ENCODE measurements at regions not wholly inside any gene's neighbourhood (a gene's known extent, or its start where the extent isn't known, plus 50 kb on each side); places are given as distances from the start of the nearest gene placed in this dataset.

DNA sequence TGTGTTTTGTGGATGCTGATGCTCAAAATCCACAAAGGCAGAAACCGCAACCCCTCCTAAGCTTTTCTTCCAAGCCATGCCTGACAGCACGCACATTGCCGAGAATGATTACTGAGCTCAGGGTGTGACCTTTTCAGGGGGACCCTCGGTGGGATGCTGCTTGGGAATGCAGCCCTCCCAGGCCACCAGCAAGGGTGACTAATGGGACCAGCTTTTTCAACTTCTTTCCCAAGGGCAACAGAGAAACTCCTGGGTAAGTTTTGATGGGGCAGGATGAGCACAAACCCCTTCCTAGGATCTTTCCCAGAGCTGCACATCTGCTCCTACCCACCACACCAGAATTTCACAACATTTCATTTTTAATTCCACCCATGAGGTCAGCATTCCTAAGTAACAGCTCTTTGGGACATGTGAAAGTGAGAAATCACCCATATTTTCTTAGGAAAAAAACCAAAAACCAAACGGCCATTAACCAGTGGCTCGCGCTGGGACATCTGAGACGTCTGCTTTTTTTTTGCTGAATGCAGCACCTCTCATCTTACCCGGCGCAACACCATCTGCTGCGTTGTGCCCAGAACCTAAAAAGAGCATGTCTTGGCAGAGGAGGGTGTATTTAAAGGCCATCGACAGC is 119.0 kb downstream of the ARL4C start:
- TF ChIP-seq, protein P1, sequence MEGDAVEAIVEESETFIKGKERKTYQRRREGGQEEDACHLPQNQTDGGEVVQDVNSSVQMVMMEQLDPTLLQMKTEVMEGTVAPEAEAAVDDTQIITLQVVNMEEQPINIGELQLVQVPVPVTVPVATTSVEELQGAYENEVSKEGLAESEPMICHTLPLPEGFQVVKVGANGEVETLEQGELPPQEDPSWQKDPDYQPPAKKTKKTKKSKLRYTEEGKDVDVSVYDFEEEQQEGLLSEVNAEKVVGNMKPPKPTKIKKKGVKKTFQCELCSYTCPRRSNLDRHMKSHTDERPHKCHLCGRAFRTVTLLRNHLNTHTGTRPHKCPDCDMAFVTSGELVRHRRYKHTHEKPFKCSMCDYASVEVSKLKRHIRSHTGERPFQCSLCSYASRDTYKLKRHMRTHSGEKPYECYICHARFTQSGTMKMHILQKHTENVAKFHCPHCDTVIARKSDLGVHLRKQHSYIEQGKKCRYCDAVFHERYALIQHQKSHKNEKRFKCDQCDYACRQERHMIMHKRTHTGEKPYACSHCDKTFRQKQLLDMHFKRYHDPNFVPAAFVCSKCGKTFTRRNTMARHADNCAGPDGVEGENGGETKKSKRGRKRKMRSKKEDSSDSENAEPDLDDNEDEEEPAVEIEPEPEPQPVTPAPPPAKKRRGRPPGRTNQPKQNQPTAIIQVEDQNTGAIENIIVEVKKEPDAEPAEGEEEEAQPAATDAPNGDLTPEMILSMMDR (conservative IDR thresholded peaks at IDR 0.05; ENCODE audit: low read length) = no peak
- no peak for TF ChIP-seq EZH2phosphoT487 (IDR thresholded peaks at IDR 0.05; ENCODE audit: borderline replicate concordance)

Measured in Loucy (cell line).